SU-DHL-6 (cell line): ENCODE measurements at regions not wholly inside any gene's neighbourhood (a gene's known extent, or its start where the extent isn't known, plus 50 kb on each side); places are given as distances from the start of the nearest gene placed in this dataset.

Experiments
- EZH2phosphoT487 ChIP-seq: fragments of 200-600 bp; sonication (generic), shearing (Covaris generic); conservative IDR thresholded peaks from 2 replicates; pipeline ENCODE4 v1.6.1; 2018; ENCODE audit warnings: mild to moderate bottlenecking, antibody characterized with exemption, low read length, moderate library complexity, mixed read lengths
- TF ChIP-seq, protein P1 (sequence below): fragments of 200-600 bp; sonication (generic); IDR thresholded peaks from one replicate; pipeline ENCODE4 v1.5.1; 2017; ENCODE audit warnings: antibody characterized with exemption, mild to moderate bottlenecking, low read length, moderate library complexity; ENCODE audit not compliant: insufficient read depth, poor library complexity, severe bottlenecking

DNA sequence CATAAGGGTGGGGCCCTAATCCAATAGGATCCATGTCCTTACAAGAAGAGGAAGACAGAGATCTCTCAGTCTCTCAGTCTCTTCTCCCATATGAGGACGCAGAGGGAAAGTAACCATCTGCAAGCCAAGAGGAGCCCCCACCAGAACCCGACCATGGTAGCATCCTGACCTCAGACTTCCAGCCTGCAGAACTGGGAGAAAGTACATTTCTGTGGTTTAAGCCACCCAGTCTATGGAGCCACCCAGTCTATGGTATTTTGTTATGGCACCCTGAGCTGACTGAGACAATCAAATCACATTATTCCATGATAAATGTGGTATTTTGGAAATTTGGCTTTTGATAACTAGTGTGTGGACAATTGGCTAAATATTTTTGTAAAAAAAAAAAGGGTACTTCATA lies 101.5 kb upstream of the TMC3 start:
- TF ChIP-seq, protein P1, sequence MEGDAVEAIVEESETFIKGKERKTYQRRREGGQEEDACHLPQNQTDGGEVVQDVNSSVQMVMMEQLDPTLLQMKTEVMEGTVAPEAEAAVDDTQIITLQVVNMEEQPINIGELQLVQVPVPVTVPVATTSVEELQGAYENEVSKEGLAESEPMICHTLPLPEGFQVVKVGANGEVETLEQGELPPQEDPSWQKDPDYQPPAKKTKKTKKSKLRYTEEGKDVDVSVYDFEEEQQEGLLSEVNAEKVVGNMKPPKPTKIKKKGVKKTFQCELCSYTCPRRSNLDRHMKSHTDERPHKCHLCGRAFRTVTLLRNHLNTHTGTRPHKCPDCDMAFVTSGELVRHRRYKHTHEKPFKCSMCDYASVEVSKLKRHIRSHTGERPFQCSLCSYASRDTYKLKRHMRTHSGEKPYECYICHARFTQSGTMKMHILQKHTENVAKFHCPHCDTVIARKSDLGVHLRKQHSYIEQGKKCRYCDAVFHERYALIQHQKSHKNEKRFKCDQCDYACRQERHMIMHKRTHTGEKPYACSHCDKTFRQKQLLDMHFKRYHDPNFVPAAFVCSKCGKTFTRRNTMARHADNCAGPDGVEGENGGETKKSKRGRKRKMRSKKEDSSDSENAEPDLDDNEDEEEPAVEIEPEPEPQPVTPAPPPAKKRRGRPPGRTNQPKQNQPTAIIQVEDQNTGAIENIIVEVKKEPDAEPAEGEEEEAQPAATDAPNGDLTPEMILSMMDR: no peak
- TF ChIP-seq EZH2phosphoT487: no peak
